Activated T-cell treated with anti-CD3 and anti-CD28 coated beads, Interleukin-2, amount 50 U/mL, for 48 hours (primary cell): ENCODE measurements at regions not wholly inside any gene's neighbourhood (a gene's known extent, or its start where the extent isn't known, plus 50 kb on each side); places are given as distances from the start of the nearest gene placed in this dataset.

Experiments used
- DNase-seq, 2 experiments: peaks; one replicate each; pipeline ENCODE4 v3.0.0-alpha.2; 2020

DNA sequence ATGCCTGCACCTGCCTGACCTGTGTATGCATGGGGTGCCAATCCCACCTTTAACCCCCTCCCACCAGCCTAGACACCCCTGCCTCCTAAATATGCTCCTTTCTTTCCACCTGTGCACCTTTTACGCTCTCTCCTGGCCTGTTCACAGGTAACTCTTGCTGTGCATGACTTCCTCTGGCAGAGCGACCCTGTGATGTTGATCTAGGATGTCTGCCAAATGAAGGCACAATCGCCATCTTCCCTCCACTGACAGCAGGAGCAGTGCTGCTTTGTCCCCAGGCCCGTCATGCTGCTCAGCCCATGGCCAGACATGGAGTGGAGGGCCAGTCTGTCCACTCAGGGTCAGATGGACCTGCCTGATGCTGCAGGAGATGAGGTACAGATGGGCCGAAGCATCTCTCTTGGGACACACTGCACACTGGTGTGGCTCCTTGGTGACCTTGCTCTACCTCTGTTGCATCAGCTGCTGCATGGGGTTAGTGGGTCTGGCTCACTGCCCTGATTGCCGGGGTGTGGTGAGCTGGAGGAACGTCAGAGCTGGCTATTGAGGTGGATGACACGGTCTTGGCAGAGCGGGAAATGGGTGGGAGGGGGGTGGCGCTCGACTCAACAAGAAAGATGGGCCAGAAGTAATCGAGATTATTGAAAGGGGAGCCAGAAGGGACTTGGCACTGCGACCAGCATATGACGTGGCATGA, 101.7 kb upstream of the PITX1 start:
- DNase-seq: no peak

DNA sequence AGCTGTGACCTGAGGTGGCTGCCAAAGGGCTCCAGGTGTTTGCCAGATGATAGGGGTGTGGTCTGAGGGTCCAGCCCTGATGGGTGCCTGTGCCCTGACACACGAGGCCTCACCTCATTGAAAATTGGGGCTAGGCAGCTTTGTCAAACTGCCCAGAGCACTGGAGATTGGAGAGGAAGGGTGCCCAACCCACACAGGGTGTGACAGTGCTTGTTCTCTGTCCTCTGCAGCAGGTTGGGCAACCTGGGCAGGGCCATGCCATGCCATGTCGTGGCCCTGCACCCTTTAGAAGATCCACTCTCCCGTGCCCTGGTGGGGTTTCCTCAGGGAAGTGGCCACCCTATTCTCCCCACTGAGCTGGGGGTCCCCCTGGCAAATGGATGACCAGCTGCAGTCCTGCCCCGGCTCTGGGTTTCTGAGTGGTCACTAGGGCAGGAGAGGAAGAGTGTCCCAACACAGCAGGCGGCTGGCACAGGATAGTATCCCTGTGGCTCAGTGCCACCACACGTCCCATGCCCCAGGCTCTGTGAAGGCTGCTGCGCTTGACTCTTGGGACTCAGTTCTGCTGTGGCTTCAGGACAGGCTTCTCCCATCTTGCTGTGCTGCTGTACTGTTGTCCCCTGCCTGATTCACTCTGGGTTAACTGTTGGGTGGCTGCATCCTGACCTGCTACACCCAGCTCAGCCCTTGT, 100.8 kb upstream of the PITX1 start:
- no peak for DNase-seq

DNA sequence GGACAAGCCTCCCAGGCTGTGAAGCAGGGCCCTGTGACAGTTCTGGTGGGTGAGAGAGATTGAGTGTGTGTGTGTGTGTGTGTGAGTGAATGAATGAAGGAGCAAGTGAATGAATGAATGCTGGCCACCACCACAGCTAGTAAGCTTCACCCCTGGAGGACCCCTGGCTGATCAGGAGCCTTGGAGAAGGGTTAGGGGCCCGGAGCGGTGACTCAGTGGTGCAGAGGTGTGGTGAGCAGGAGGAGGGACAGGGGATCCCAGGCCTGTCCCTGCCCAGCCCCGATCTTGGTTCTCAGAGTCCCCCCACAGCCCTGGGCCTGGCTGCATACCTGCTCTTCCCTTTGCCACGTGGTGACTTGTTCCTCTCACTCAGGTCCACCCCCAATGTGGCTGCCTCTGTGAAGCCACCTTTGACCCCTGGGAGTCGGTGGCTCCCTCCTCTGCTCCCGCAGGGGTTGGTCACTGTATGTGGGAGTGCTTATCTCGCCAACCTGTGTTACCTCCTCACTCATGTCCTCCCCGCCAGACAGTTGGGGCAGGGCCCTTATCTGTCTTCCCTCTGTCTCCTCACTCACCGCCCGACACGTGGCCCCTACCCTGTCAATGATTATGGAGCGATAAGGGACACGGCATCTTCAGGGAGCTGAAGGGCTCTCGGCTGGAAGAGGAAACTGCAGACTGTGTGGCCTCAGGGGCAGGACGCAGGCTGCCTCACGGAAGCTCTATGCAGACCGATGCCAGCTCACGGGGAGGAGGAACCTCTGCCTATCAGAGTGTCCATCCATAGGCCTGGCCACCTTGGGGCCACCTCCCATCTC, 99.9 kb upstream of the PITX1 start:
- no peak for DNase-seq

DNA sequence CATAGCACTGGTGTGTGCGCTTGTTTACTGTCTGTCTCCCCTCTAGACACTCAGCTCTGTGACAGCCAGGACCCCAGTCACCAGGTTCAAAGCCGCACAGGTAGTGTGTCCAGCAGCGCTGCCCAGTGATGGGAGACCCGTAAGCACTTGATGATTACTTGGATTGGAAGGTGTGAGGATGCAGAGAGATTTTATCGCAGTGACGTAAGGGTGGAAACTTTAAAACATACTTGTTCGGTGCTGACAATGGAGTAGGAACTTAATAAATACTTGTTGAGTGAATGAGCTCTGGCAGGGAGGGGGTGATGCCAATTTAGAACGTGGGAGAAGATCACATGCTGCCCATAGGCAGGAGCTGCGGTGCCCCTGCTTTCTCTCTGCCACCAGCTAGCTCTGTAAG, 99.2 kb upstream of the PITX1 start:
- DNase-seq: no peak

DNA sequence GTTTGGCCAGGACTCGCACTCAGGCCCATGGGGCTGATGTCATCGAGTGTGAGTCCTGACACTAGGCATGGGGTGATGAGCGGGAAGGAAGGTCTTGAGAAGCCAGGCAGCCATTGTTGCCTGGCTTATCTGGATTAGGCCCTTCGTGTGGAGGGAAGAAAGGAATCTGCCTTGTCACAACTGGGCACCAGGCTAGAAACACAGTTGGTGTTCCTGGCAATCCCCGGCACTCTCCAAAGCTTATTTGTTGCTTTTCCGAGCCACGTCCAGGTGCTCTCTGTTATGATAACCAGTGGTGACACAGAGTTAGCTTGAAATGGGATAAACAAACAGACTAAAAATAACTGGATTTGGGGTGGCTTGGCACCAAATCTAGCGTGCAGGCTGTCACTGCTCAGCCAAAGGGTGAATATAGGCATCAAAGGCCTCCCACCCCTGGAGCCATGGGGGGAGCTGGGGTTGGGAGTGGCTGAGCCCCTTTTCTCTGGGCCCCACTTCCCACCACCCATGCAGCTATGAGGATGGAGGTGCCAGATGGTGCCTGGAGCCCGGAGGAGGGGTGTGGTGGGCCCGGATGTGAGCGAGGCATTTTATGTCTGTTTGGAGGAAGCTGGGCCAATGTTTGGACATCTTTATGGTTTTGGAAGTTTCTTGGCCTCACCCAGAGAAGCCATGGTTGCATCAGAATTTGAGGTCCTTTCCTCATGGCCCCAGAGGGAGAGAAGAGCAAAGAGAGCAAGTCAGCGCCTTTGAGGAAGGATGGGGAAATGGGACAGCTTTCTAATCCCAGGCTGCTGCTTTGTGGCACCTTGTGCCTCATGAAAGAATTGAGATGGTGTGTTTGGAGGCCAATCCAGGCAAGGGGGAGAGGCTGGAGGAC, 98.0 kb upstream of the PITX1 start:
- no peak for DNase-seq

DNA sequence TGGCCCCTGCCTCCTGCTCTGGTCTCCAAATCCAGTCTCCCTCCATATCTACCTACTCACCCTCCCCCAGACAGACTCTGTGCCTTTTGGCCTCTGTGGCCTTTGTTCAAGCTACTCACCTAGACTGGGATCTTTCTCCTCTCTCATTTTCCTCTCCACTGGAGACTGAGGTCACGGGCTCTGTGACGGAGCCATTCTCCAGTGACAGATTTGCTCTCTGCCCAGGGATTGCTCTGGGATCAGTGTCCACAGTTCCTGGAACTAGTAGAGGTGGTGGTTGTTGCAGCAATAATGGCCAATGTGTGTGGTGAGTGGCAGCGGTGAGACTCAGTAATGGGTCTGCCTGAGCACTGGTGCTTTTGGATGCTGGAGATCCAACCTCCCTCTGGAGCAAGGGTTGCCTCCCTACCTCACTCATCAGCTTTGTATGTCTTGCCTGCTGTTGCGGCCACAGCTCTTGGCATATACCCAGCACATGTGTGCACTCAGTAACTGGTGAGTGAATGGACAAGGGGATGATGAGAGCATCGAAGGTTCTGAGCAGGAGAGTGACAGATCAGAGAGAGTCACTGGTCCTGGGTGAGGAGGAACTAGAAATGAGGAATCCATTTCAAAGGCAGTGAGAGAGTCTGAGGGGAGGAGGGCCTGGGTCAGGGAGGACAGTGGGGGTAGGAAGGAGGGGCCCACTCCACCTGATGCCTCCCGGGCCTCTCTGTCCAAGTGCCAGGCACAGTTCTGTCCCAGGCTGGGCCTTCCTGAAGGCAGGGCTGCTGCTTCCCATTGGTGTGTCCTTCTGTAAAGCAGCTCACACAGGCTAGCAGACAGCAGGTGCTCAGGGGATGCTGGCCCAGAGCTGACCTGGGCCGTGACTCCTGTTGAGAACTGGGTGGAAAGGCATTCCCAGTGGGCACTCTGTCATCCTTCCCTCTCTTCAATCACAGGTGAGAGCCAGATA, 96.5 kb upstream of the PITX1 start:
- no peak for DNase-seq

DNA sequence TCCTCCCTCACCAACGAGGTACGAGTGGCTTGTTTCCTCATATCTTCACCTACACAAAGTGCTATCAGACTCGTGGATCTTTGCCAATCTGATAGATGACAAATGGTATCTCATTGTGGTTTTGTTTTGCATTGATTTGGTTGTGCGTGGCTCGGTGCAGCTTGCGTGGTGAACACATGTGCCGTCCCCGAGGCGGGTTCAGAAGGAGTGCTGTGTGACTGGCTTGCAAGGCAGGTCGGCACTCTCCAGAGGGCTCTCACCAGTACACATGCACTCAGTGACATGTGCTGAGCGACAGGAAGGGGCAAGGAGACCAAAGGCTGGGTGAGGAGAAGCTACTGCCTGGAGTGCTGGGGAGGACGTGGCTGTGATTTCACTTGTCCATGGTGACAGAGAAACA, 95.3 kb upstream of the PITX1 start:
- DNase-seq: peak; percentile 26 to 31

DNA sequence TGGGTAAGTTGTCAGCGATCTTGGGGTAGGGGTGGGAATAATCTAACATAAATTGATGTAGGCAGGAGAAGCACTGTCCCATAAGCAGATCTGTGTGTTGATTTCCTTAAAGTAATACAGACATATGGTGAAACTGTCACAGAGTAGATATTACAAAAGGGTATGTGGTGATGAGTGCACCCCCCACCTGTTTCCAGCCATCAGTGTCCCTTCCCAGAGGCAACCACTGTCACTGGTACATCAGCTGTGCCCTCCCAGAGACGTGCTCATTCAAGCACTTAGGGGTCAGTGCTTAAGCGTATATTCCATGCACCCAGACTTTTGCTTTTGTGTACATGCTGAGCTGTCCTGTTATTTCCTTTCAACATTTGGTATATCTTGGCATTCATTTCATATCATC, 94.3 kb upstream of the PITX1 start:
- DNase-seq: no peak

DNA sequence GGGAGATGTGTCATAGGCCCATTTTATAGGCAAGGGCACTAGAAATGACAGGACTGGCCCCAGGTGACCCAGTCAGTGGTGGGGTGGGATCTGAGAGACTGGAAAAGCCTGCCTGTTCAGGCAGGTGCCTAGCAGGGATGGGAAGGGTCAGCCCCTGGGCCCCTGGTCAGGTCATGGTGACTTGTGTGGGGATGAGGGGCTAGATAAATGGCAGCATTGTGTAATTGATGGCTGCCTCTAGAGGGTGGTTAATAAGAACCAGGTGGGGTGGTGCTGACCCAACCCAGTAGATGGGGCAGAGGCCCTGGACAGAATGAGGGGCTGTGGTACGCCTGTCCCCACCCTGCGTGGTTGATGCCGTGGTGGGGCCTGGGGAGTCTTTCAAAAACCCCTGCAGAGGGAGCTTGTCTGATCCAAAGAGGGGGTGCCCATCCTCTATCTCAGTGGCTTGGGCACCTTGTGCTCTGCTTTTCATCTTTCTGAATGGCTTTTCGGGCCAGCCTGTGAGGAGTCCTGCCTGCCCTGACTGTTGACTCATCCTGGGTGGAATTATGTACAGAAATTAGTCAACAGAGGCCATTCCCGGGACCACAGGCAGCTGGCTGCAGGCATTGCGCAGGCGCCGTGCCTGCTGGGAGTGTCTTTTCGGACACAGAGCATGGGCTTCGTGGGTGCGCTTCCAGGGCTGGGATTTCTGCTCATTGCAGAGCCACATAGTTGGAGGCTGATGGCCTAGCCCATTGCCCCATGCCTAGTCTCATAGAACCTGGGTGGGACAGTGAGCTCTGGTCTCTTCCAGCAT, 93.6 kb upstream of the PITX1 start:
- DNase-seq: no peak

DNA sequence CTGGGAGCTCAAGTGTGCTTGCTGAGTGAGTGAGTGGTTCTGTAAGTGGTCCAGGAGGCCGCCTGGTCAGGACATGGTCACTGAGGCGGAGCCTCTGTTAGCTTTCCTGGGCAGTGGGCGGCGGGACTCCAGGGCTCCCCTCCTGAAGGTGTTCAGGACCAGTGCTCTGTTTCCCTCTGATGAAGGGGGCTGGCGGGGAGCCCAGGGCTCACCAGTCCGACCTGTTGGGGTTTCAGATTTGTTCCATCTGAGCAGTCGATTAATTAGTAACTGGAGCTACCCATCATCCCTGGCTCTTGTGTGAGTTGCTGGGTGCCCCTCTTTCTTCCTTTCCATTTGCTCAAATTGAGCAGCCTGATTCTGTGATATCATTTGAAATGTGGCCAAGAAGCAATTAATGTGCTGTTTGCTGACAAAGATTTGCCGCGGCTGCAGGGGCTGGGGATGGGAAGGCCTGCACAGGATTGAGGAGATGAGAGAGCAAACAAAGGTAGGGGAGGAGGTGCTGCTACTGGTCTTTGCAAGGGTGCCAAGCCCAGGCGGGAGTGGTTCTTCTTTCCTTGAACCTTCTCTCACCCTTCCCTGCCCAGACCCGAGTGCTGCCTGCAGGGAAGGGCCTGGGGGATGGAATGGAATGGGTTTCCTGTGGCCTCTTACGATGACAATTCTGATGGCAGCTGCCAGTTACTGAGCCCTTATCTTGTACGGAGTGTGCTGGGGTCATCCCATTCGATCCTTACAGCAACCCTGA, 92.8 kb upstream of the PITX1 start:
- no peak for DNase-seq

DNA sequence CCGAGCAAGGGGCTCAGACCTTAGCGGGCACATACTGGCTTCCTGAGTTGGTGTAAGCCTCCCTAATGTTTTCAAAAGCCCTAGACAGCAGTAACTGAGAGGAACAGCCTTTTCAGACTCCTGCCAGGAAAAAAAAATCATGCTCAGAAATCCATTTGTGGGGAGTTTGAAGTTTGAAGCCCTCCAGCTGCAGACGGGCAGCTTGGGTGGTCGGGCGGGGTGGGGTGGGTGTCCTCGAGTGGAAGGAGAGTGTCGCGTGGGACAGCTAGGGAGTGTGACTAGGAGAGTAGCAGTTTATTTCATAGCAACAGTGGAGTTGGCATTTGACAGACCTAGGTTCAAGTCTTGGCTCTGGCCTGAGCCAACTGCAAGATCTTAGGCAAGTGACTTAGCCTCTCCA, 90.7 kb upstream of the PITX1 start:
- no peak for DNase-seq

DNA sequence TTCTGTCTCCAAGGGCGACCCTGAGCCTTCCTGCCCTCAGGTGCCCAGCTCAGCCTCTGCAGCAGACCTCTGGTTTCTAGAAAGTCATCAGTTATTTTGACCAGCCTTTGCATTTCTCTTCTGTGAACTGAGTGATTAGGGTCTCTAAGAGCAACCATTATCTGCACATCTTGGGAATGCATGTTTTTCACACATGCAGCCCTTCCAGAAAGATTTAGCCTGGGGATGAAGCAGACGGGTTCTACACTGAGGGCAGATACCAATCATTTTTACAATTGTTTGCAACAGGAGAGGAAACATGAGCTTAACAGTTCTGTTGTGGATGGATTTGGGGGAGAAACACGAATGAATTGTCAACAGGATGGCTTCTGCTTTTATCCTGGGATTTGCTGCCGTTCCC, 90.1 kb upstream of the PITX1 start:
- DNase-seq: no peak

DNA sequence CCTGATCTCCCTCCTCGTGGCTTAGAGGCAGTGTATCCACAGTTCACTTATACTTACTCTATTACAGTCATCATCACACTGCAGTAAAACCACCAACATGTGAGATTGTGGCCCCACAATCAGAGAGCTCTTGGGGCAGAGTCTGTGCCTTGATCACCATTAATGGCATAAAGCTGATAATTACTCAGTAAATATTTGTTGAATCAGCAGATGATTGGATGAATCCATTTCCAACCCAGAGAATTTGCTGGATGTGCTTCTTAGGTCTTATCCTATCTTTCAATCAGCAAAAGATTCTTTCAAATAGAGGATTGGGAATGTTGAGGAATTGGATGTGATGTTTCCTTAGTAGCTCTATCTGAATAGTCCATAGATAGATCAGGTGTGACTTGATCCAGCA, 88.8 kb upstream of the PITX1 start:
- DNase-seq: no peak

DNA sequence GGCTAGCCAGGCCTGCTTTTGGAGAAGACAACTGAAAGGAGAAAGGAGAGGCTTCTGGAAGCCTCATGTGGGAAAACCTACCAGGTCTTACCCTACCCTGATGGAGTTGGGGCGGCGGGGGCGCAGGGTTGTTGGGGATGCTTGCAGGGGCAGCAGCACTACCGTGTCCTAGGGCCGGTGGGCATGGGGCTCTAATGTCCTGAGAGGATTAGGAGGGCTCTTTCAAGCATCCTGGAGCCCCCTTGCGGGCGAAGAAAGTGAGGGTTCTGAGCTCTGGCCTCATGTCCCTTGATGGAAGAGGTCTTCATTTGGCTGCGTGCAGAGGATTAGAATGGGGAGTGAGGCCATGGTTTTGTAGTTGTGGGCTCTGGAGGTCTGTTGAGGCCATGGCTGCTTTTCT, 86.9 kb upstream of the PITX1 start:
- no peak for DNase-seq

DNA sequence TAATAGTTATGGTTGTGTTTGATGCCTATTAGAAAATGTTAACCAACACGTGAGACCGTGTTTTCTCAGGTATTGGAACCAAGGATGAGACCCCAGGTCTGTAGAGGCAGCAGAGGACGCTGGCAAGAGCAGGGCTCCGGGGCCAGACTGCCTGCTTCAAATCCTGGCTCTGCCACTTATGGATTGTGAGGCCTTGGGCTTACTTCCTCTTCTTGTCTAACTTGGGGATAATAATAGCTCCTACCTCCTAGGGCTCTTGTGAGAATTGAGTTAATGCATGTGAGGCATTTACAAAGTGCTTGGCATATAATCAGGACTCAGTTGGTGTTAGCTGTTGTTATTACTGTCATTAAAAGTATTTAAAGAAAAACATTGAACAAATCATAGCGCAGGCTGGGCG, 85.5 kb upstream of the PITX1 start:
- no peak for DNase-seq

DNA sequence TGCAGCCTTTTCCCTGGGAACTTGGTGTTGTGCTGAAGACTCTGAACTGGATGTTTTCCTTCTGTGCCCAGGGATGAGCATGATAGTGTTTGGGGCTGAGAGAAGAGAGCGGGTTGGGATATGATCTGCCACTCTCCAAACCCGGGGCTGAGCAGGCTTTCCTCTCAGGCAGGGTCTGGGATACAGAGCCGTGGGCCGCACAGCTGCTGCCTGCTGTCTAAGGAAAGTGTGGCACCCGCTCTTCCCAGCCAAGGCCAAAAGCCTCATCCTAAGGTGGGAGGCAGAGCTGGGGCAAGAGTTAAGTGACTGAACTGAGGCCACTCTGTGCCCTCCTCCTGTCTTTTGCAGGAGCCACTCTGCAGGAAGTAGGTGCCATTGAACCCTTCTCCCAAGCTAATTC, 83.6 kb upstream of the PITX1 start:
- DNase-seq: no peak

DNA sequence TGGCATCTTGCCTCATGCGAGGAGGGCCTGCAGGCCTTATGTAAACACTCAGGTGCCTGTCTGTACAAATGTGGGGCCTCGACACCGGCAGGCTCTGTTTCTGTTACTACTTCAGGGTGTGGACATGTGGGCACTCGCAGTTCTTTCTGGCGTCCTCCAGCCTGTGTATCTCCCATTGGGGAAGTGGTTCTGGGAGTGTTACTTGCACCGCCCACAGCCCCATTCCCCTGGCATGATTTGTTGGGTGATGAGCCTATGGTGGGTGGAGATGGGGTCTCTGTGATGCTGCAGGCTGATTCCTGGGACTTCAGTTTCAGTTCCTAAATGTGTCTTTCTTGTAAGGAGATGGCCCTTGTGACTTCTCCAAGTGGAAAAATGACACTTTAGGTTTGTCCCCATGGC, 82.1 kb upstream of the PITX1 start:
- DNase-seq: no peak

DNA sequence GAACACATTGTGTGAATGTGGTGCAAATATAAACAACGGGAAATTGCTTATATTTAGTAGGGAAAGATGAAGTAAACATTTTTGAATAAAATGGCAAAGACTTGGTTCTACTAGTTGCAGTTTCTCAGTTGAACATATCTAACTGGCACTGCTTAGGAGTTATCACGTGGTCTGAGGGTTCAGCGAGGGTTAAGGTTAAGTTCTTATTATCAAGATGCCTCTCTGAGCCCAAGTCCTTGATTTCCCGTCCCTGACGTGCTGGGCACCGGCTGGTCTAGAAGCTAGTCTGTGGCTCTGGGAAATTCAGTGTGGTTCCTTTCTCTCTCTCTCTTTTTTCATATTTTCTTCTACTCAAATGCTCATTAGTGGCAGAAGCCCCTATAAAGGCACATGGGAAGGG, 81.6 kb upstream of the PITX1 start:
- no peak for DNase-seq

DNA sequence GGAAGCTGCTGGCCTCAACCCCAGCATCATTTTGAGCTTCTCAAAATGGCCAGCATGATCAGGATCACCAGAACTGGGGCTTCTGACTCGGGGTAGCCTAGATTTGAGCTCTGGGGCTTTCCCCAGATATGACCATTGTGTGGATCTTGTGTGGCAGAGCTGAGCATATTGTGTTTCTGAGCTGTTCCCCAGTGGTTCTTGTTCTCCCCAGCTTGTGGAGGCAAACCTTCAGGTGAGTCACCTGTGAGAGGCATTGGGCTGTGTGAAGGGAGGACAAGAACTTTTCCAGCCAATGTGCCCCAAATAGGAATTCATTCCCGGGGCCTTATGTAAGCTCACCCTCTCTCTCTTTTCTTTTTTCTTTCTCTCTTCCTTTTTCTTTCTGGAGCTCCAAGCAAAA, 80.7 kb upstream of the PITX1 start:
- no peak for DNase-seq

DNA sequence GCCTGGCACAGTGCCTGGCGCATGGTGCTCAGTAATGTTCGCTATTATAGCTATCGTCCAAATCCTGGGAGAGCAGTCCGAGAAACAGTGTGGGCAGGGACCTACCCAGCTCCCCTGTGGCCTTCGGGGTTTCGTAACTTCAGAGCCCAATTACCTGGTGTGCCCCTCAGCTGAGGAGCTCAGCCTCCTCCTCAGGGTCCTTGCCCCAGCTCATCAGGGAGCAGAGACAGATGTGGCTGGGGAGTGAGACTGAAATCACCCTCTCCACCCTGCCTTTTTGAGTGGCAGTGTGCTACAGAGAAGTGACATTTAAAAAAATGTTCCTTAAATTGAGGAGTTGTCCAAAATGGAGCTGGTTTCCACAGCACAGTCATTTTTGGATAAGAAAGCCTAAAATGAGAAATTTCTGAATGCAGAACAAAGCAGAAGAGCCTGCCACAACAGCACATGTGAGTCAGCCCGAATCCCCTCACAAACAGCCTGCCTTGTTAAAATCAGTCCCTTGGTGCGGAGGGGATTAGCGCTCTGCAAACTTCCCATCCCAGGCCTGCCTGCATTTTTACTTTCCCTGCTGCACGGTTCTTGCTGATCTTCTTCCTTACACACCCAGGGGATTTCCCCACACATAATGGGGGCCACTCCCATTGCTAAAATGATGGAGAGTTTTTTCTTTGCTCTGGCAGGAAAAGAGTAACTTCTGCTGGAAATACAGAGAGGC, 78.1 kb upstream of the PITX1 start:
- DNase-seq: no peak
